Esophagus squamous epithelium (tissue), 4 donors: ENCODE measurements at regions not wholly inside any gene's neighbourhood (a gene's known extent, or its start where the extent isn't known, plus 50 kb on each side); places are given as distances from the start of the nearest gene placed in this dataset.

ENCODE experiments used
- CTCF ChIP-seq, 6 experiments: fragments of 450-650 bp in 4 of 6; fragments of 200-600 bp in 2 of 6; sonication (generic) in 2 of 6; IDR thresholded peaks; one replicate each; pipeline ENCODE4 v1.5.1; 2016 to 2019; ENCODE audit warnings: antibody characterized with exemption in 6 of 6, mild to moderate bottlenecking in 4 of 6, moderate library complexity in 4 of 6
- POLR2A ChIP-seq, 4 donors: fragments of 450-650 bp; IDR thresholded peaks; one replicate each; pipeline ENCODE4 v1.6.1; 2017; ENCODE audit warnings: antibody characterized with exemption in 4 of 4, mild to moderate bottlenecking in 4 of 4, moderate library complexity in 3 of 4

DNA sequence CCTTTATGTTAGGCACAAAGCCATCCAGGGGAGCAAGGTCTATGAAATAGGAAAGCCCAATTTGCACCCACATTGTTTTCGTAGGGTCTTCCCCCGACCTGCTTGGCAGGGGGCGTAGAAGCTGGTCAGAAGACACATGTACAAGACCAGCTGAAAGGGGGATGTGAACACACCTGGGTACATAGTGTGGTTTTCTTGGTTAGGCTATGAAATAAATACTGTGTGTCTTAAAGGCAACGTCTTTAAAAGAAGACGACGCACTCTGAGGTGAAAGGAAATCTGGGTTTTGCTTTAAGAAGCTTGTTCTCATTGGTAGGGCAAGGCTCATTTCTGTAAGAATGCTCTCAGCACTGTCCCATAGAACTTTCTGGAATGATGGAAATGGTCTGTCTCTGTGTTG, 60.0 kb upstream of the KLF7 start:
- TF ChIP-seq CTCF (IDR thresholded peaks at IDR 0.05) (no peak), POLR2A (IDR thresholded peaks at IDR 0.05) (no peak)
